HG02678 (cell line): ENCODE measurements at regions not wholly inside any gene's neighbourhood (a gene's known extent, or its start where the extent isn't known, plus 50 kb on each side); places are given as distances from the start of the nearest gene placed in this dataset.
"Not testable (repeated sequence)": the region's sequence is repeated elsewhere in the genome, so short reads cannot be mapped to it uniquely, and the experiment has no call there.

ENCODE experiments used
- ATAC-seq: cut with Tn5 transposase; IDR thresholded peaks from one replicate; pipeline ENCODE4 v1.9.1; 2021; ENCODE audit warnings: mild to moderate bottlenecking, moderate library complexity; ENCODE audit not compliant: unreplicated experiment

- ATAC-seq, result peak; percentile 36
Observed at GRCh38 chr1:169044971-169045370, 61.5 kb upstream of the ATP1B1 start.

GRCh38 chr1:169046671-169047070 lies 59.8 kb upstream of the ATP1B1 start:
- ATAC-seq, result no peak

GRCh38 chr1:169047074-169047473 lies 59.4 kb upstream of the ATP1B1 start:
- ATAC-seq, result no peak

GRCh38 chr1:169048043-169048442 lies 58.4 kb upstream of the ATP1B1 start:
- no peak for ATAC-seq

GRCh38 chr1:169049258-169049938 lies 57.1 kb upstream of the ATP1B1 start:
- ATAC-seq, result no peak

- ATAC-seq, result no peak
Observed at GRCh38 chr1:169051171-169051570, 55.3 kb upstream of the ATP1B1 start.

GRCh38 chr1:169052171-169052570 lies 54.3 kb upstream of the ATP1B1 start:
- not testable (repeated sequence) for ATAC-seq

- no peak for ATAC-seq
Observed at GRCh38 chr1:169052727-169053126, 53.8 kb upstream of the ATP1B1 start.

- no peak for ATAC-seq
Observed at GRCh38 chr1:169053196-169053595, 53.3 kb upstream of the ATP1B1 start.
